ENCODE measurements at regions not wholly inside any gene's neighbourhood (a gene's known extent, or its start where the extent isn't known, plus 50 kb on each side); places are given as distances from the start of the nearest gene placed in this dataset.

- TF ChIP-seq CTCF (IDR thresholded peaks at IDR 0.05 in 8 of 11, conservative IDR thresholded peaks at IDR 0.05 in 3 of 11) (no peak), POLR2A (IDR thresholded peaks at IDR 0.05) (no peak), POLR2AphosphoS5 (IDR thresholded peaks at IDR 0.05) (no peak)
These were observed 533.4 kb upstream of the BRINP1 start for GRCh38 chr9:119902611-119903010.

Measured in spleen (tissue), 7 donors.